PC-9 (cell line): ENCODE measurements at regions not wholly inside any gene's neighbourhood (a gene's known extent, or its start where the extent isn't known, plus 50 kb on each side); places are given as distances from the start of the nearest gene placed in this dataset.

ENCODE experiments used
- CTCF ChIP-seq: fragments of 200-600 bp; sonication (generic); conservative IDR thresholded peaks from 2 replicates; pipeline ENCODE4 v1.6.1; 2017; ENCODE audit warnings: mixed run types, antibody characterized with exemption, mild to moderate bottlenecking, moderate library complexity
- EZH2 ChIP-seq: fragments of 200-600 bp; sonication (generic); IDR thresholded peaks from 2 replicates; pipeline ENCODE4 v1.8.0; 2017; ENCODE audit warnings: antibody characterized with exemption, low read depth

GRCh38 chr9:85260275-85260845 is 481.4 kb downstream of the AGTPBP1 start:
- no peak for TF ChIP-seq EZH2
- TF ChIP-seq CTCF, result no peak
